Astrocyte (in vitro differentiated cells and primary cell): ENCODE measurements at regions not wholly inside any gene's neighbourhood (a gene's known extent, or its start where the extent isn't known, plus 50 kb on each side); places are given as distances from the start of the nearest gene placed in this dataset.

Experiments
- DNase-seq: peaks from one replicate; pipeline ENCODE4 v3.0.0-alpha.2; 2010; ENCODE audit warnings: low read depth
- FAIRE-seq: peaks from 2 replicates; lab custom pipeline; 2011; peaks lifted over from hg19 to GRCh38; lab: Jason Lieb, UNC
- H2AFZ ChIP-seq: 2 replicates; pipeline ENCODE4 v1.6.0; 2012; ENCODE audit warnings: low read depth, low read length, inconsistent platforms
- H3K27ac ChIP-seq: 2 replicates; pipeline ENCODE4 v1.5.1; 2011; ENCODE audit warnings: low read depth, low read length, inconsistent platforms
- H3K27me3 ChIP-seq: 2 replicates; pipeline ENCODE4 v1.6.0; 2011; ENCODE audit warnings: low read length, inconsistent platforms; ENCODE audit not compliant: insufficient read depth
- H3K36me3 ChIP-seq: 2 replicates; pipeline ENCODE4 v1.5.1; 2011; ENCODE audit warnings: low read length, inconsistent platforms; ENCODE audit not compliant: insufficient read depth
- H3K4me1 ChIP-seq: 2 replicates; pipeline ENCODE4 v1.5.1; 2011; ENCODE audit warnings: low read length, inconsistent platforms; ENCODE audit not compliant: insufficient read depth
- H3K4me2 ChIP-seq: 2 replicates; pipeline ENCODE4 v1.6.0; 2012; ENCODE audit warnings: low read length, inconsistent platforms
- H3K4me3 ChIP-seq: 2 replicates; pipeline ENCODE4 v1.5.1; 2011; ENCODE audit warnings: low read depth, mild to moderate bottlenecking, low read length, inconsistent platforms; ENCODE audit not compliant: insufficient read depth
- H3K79me2 ChIP-seq: 2 replicates; pipeline ENCODE4 v1.6.0; 2012; ENCODE audit warnings: mild to moderate bottlenecking, low read length, inconsistent platforms; ENCODE audit not compliant: insufficient read depth
- H3K9ac ChIP-seq: 2 replicates; pipeline ENCODE4 v1.6.0; 2012; ENCODE audit warnings: mild to moderate bottlenecking, low read length, inconsistent platforms
- H3K9me3 ChIP-seq: 2 replicates; pipeline ENCODE4 v1.5.1; 2012; ENCODE audit warnings: low read depth, mild to moderate bottlenecking, low read length, inconsistent platforms; ENCODE audit not compliant: insufficient read depth
- H4K20me1 ChIP-seq: 2 replicates; pipeline ENCODE4 v1.6.0; 2012; ENCODE audit warnings: low read length, inconsistent platforms; ENCODE audit not compliant: insufficient read depth
- H3K27ac Mint-ChIP-seq: one replicate; pipeline ENCODE4 v1.8.0; 2021; ENCODE audit warnings: mild to moderate bottlenecking, mixed read lengths; ENCODE audit not compliant: unreplicated experiment
- H3K27me3 Mint-ChIP-seq: one replicate; pipeline ENCODE4 v1.8.0; 2021; ENCODE audit warnings: low read depth, mixed read lengths; ENCODE audit not compliant: unreplicated experiment
- H3K36me3 Mint-ChIP-seq: one replicate; pipeline ENCODE4 v1.8.0; 2021; ENCODE audit warnings: low read depth, mixed read lengths; ENCODE audit not compliant: unreplicated experiment
- H3K4me1 Mint-ChIP-seq: one replicate; pipeline ENCODE4 v1.8.0; 2021; ENCODE audit warnings: low read depth, mixed read lengths; ENCODE audit not compliant: unreplicated experiment
- H3K4me3 Mint-ChIP-seq: one replicate; pipeline ENCODE4 v1.8.0; 2021; ENCODE audit warnings: mild to moderate bottlenecking, moderate library complexity, mixed read lengths; ENCODE audit not compliant: unreplicated experiment
- H3K9me3 Mint-ChIP-seq: one replicate; pipeline ENCODE4 v1.8.0; 2021; ENCODE audit warnings: mild to moderate bottlenecking, mixed read lengths; ENCODE audit not compliant: unreplicated experiment
- CTCF ChIP-seq: IDR thresholded peaks from 2 replicates; pipeline ENCODE4 v1.5.1; 2011; ENCODE audit warnings: low read depth, mild to moderate bottlenecking, inconsistent platforms, low read length, moderate library complexity; ENCODE audit not compliant: insufficient read depth
- EZH2 ChIP-seq: IDR thresholded peaks from 2 replicates; pipeline ENCODE4 v1.6.1; 2012; ENCODE audit warnings: mild to moderate bottlenecking, low read length, inconsistent platforms; ENCODE audit not compliant: insufficient read depth

GRCh38 chr2:8119782-8120505, 561.9 kb upstream of the ID2 start:
- Mint-ChIP-seq H3K4me1 (peaks cover 19% of the 10 kb centered on the region), H3K9me3 (no peaks in the 10 kb centered on the region)
- peak; percentile 49 for FAIRE-seq

GRCh38 chr2:8120506-8120860, 561.4 kb upstream of the ID2 start:
- Histone ChIP-seq H3K27ac (no peak overlapping the region), H3K4me2 (peak overlapping the region; percentile 73), H2AFZ (no peak overlapping the region), H3K79me2 (no peaks in the 10 kb centered on the region), H3K4me1 (peaks cover 11% of the 10 kb centered on the region), H4K20me1 (no peaks in the 10 kb centered on the region), H3K36me3 (no peaks in the 10 kb centered on the region), H3K27me3 (no peaks in the 10 kb centered on the region), H3K4me3 (no peak overlapping the region), H3K9me3 (no peaks in the 10 kb centered on the region), H3K9ac (peak overlapping the region; percentile 36)
- no peak overlapping the region for H3K4me3 Mint-ChIP-seq
- TF ChIP-seq EZH2 (no peak), CTCF (no peak)
- H3K36me3 Mint-ChIP-seq: no peaks in the 10 kb centered on the region
- H3K27ac Mint-ChIP-seq: peak overlapping the region; percentile 70
- H3K9me3 Mint-ChIP-seq: no peaks in the 10 kb centered on the region
- FAIRE-seq: no peak
- no peaks in the 10 kb centered on the region for H3K27me3 Mint-ChIP-seq
- peaks cover 19% of the 10 kb centered on the region for H3K4me1 Mint-ChIP-seq
- no peak for DNase-seq

More at GRCh38 chr2:8119782-8120505, 561.9 kb upstream of the ID2 start:
- peak; percentile 66 for DNase-seq
- Histone ChIP-seq H3K4me1 (peaks cover 11% of the 10 kb centered on the region), H3K79me2 (no peaks in the 10 kb centered on the region), H4K20me1 (no peaks in the 10 kb centered on the region), H3K4me3 (no peak overlapping the region), H3K27me3 (no peaks in the 10 kb centered on the region), H3K9ac (peak overlapping the region; percentile 36), H3K4me2 (peak overlapping the region; percentile 73), H3K27ac (peak overlapping the region; percentile 19), H3K9me3 (no peaks in the 10 kb centered on the region), H2AFZ (peak overlapping the region; percentile 67), H3K36me3 (no peaks in the 10 kb centered on the region)
- no peaks in the 10 kb centered on the region for H3K36me3 Mint-ChIP-seq
- H3K27me3 Mint-ChIP-seq: no peaks in the 10 kb centered on the region
- peak overlapping the region; percentile 73 for H3K27ac Mint-ChIP-seq
- no peak for TF ChIP-seq EZH2
- H3K4me3 Mint-ChIP-seq: no peak overlapping the region

GRCh38 chr2:8121022-8121825, 560.6 kb upstream of the ID2 start:
- H2AFZ ChIP-seq: no peak overlapping the region
- H3K27me3 Mint-ChIP-seq: peaks cover 2% of the 10 kb centered on the region
- no peak overlapping the region for H3K4me3 ChIP-seq
- peaks cover 19% of the 10 kb centered on the region for H3K4me1 Mint-ChIP-seq
- H3K4me1 ChIP-seq: peaks cover 11% of the 10 kb centered on the region
- H3K9me3 Mint-ChIP-seq: no peaks in the 10 kb centered on the region
- no peaks in the 10 kb centered on the region for H3K36me3 ChIP-seq
- H3K27me3 ChIP-seq: no peaks in the 10 kb centered on the region
- no peak overlapping the region for H3K4me3 Mint-ChIP-seq
- no peaks in the 10 kb centered on the region for H3K79me2 ChIP-seq
- FAIRE-seq (no peak), DNase-seq (peak; percentile 63)
- TF ChIP-seq EZH2: no peak
- no peak for TF ChIP-seq CTCF
- no peak overlapping the region for H3K9ac ChIP-seq
- H3K27ac Mint-ChIP-seq: no peak overlapping the region
- no peaks in the 10 kb centered on the region for H3K9me3 ChIP-seq
- H3K4me2 ChIP-seq: no peak overlapping the region
- H3K27ac ChIP-seq: no peak overlapping the region
- H3K36me3 Mint-ChIP-seq: no peaks in the 10 kb centered on the region
- H4K20me1 ChIP-seq: no peaks in the 10 kb centered on the region
